OCI-LY7 (cell line): ENCODE measurements at regions not wholly inside any gene's neighbourhood (a gene's known extent, or its start where the extent isn't known, plus 50 kb on each side); places are given as distances from the start of the nearest gene placed in this dataset.

Experiments
- BruUV-seq: library from RNA; stranded (reverse); fragments of 400-500 nt; replicated peaks from 2 replicates; lab custom pipeline; 2021; lab: Mats Ljungman, UMichigan
- CTCF ChIA-PET: fragments of 300-600 bp; sonication (Branson Sonifier 250); formaldehyde crosslinking; loops from one replicate; lab custom pipeline; 2022; ENCODE audit warnings: antibody characterized with exemption; ENCODE audit not compliant: unreplicated experiment; lab: Charles Lee
- POLR2A ChIA-PET: fragments of 300-600 bp; sonication (Branson Sonifier 250); formaldehyde crosslinking; loops from one replicate; lab custom pipeline; 2022; ENCODE audit warnings: antibody characterized with exemption; lab: Charles Lee
- DNase-seq: peaks from one replicate; pipeline ENCODE4 v3.0.0-alpha.2; 2015; ENCODE audit warnings: low spot score
- H2AFZ ChIP-seq: fragments of 200-600 bp; sonication (generic), shearing (Covaris generic); 2 replicates; pipeline ENCODE4 v1.6.1; 2014; ENCODE audit warnings: mild to moderate bottlenecking, antibody characterized with exemption, low read length, moderate library complexity
- H3K27ac ChIP-seq: fragments of 200-600 bp; sonication (generic); 2 replicates; pipeline ENCODE4 v1.5.1; 2014; ENCODE audit warnings: mixed run types, low read depth, mild to moderate bottlenecking, moderate library complexity, low read length, inconsistent platforms; ENCODE audit not compliant: poor library complexity, severe bottlenecking
- H3K36me3 ChIP-seq: fragments of 200-600 bp; sonication (generic); 2 replicates; pipeline ENCODE4 v1.6.1; 2014; ENCODE audit warnings: mild to moderate bottlenecking, antibody characterized with exemption, low read length, moderate library complexity, mixed read lengths; ENCODE audit not compliant: insufficient read depth
- H3K4me1 ChIP-seq: fragments of 200-600 bp; sonication (generic); 2 replicates; pipeline ENCODE4 v1.5.1; 2014; ENCODE audit warnings: mild to moderate bottlenecking, low read length; ENCODE audit not compliant: insufficient read depth, poor library complexity, severe bottlenecking
- H3K4me2 ChIP-seq: fragments of 200-600 bp; sonication (generic); 2 replicates; pipeline ENCODE4 v1.6.1; 2014; ENCODE audit warnings: mild to moderate bottlenecking, low read length
- H3K4me3 ChIP-seq: fragments of 200-600 bp; sonication (generic); 2 replicates; pipeline ENCODE4 v1.5.1; 2014; ENCODE audit warnings: mild to moderate bottlenecking, low read depth, low read length; ENCODE audit not compliant: poor library complexity, severe bottlenecking
- H3K79me2 ChIP-seq: fragments of 200-600 bp; sonication (generic); 2 replicates; pipeline ENCODE4 v1.6.1; 2016; ENCODE audit warnings: low read depth, mild to moderate bottlenecking, low read length, moderate library complexity, mixed read lengths; ENCODE audit not compliant: insufficient read depth
- H3K9me2 ChIP-seq: fragments of 200-600 bp; sonication (generic); 2 replicates; pipeline ENCODE4 v1.6.1; 2016; ENCODE audit warnings: mild to moderate bottlenecking, low read length, mixed read lengths; ENCODE audit not compliant: insufficient read depth
- H3K9me3 ChIP-seq: fragments of 200-600 bp; sonication (generic); 2 replicates; pipeline ENCODE4 v1.6.1; 2014; ENCODE audit warnings: mild to moderate bottlenecking, mixed run types, low read length, mixed read lengths
- H4K20me1 ChIP-seq: fragments of 200-600 bp; sonication (generic); 2 replicates; pipeline ENCODE4 v1.6.1; 2014; ENCODE audit warnings: mild to moderate bottlenecking, antibody characterized with exemption, low read length, moderate library complexity, mixed read lengths; ENCODE audit not compliant: insufficient read depth
- CTCF ChIP-seq: fragments of 200-600 bp; sonication (generic); conservative IDR thresholded peaks from 2 replicates; pipeline ENCODE4 v1.5.1; 2014; ENCODE audit warnings: mild to moderate bottlenecking, antibody characterized with exemption, low read length, moderate library complexity, mixed read lengths
- EZH2phosphoT487 ChIP-seq: fragments of 200-600 bp; sonication (generic); IDR thresholded peaks from 2 replicates; pipeline ENCODE4 v1.6.1; 2018; ENCODE audit warnings: low read depth, borderline replicate concordance, mild to moderate bottlenecking, mixed run types, antibody characterized with exemption, low read length, moderate library complexity, mixed read lengths
- intact Hi-C: fragments of 100-400 bp; cut with micrococcal nuclease; formaldehyde crosslinking; loops from one replicate; pipeline ENCODE4 v1.10.0; 2022; ENCODE audit not compliant: unreplicated experiment

GRCh38 chr15:81947548-81947947, 98.3 kb downstream of the MEX3B start:
- BruUV-seq = no TSS peak
- Histone ChIP-seq H3K9me3 (no peaks in the 10 kb centered on the region), H2AFZ (no peak overlapping the region), H3K4me1 (no peaks in the 10 kb centered on the region), H3K79me2 (no peaks in the 10 kb centered on the region), H3K27ac (no peak overlapping the region), H3K36me3 (no peaks in the 10 kb centered on the region), H3K4me3 (no peak overlapping the region), H3K4me2 (no peak overlapping the region), H4K20me1 (no peaks in the 10 kb centered on the region), H3K9me2 (no peaks in the 10 kb centered on the region)
- ChIA-PET POLR2A (no interaction called here), CTCF (no interaction called here)
- TF ChIP-seq EZH2phosphoT487 (no peak), CTCF (no peak)
- intact Hi-C loops = no loop called here
- DNase-seq = no peak

- no peaks in the 10 kb centered on the region for H3K36me3 ChIP-seq
- no peaks in the 10 kb centered on the region for H3K9me2 ChIP-seq
- H3K27ac ChIP-seq = no peak overlapping the region
- H3K9me3 ChIP-seq = no peaks in the 10 kb centered on the region
- no peaks in the 10 kb centered on the region for H4K20me1 ChIP-seq
- no peak overlapping the region for H2AFZ ChIP-seq
- no peak overlapping the region for H3K4me3 ChIP-seq
- BruUV-seq = no TSS peak
- CTCF ChIA-PET = no interaction called here
- DNase-seq = no peak
- H3K4me2 ChIP-seq = no peak overlapping the region
- H3K79me2 ChIP-seq = no peaks in the 10 kb centered on the region
- H3K4me1 ChIP-seq = no peaks in the 10 kb centered on the region
- intact Hi-C loops = no loop called here
- POLR2A ChIA-PET = no interaction called here
- TF ChIP-seq EZH2phosphoT487 (no peak), CTCF (no peak)
Observed at GRCh38 chr15:81945014-81945615, 100.7 kb downstream of the MEX3B start.

DNA sequence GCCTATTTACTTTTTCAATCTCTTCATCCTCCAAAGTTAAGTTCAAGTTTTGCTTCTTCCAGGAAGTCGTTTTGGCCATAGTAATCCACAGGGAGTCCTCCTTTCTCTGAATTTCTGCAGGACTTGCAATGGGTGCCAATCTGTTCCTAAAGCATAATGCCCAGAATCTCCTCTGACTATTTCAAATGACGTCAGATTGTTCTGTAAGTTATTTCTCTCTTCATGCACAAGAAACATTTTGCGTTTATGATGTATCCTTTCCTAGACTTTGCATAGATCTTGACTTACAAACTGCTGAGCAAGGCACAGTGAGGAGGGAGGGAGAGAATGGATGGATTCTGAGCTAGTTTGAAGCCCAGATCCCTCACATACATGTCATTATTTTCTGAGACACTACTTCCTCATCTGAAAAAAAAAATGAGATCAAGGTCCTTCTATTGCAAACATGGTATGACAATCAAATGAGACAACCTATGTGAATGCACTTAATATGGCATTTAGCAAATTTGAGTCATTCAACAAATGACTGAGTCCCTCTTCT, 103.1 kb downstream of the MEX3B start:
- intact Hi-C loops = no loop called here
- no peaks in the 10 kb centered on the region for H3K9me2 ChIP-seq
- ChIA-PET CTCF (interaction anchor here (0.5 kb wide), 1 partner anchor 102 kb away, joined by 3 read pairs; no protein-coding TSS in a partner anchor), POLR2A (no interaction called here)
- DNase-seq = no peak
- no peaks in the 10 kb centered on the region for H4K20me1 ChIP-seq
- TF ChIP-seq CTCF (no peak), EZH2phosphoT487 (no peak)
- no peaks in the 10 kb centered on the region for H3K79me2 ChIP-seq
- no peaks in the 10 kb centered on the region for H3K36me3 ChIP-seq
- no peak overlapping the region for H3K4me2 ChIP-seq
- no peak overlapping the region for H2AFZ ChIP-seq
- H3K27ac ChIP-seq = no peak overlapping the region
- no peaks in the 10 kb centered on the region for H3K4me1 ChIP-seq
- H3K9me3 ChIP-seq = 0 out of 2 replicates have a peak, but pooled peaks cover 8% of the 10 kb centered on the region
- H3K4me3 ChIP-seq = no peak overlapping the region
- no TSS peak for BruUV-seq
